A204.1 (cell line): ENCODE measurements at regions not wholly inside any gene's neighbourhood (a gene's known extent, or its start where the extent isn't known, plus 50 kb on each side); places are given as distances from the start of the nearest gene placed in this dataset.

Experiments
- FAIRE-seq: peaks from 2 replicates; lab custom pipeline; 2012; peaks lifted over from hg19 to GRCh38; lab: Jason Lieb, UNC

GRCh38 chr11:32161293-32161692 is 70.4 kb downstream of the RCN1 start:
- no peak for FAIRE-seq

- FAIRE-seq = no peak
Measured at GRCh38 chr11:32162351-32162750, 71.5 kb downstream of the RCN1 start.

- FAIRE-seq = no peak
Measured at GRCh38 chr11:32162906-32163305, 72.0 kb downstream of the RCN1 start.

GRCh38 chr11:32163557-32163956 is 72.7 kb downstream of the RCN1 start:
- no peak for FAIRE-seq

GRCh38 chr11:32164836-32165235 is 74.0 kb downstream of the RCN1 start:
- no peak for FAIRE-seq

GRCh38 chr11:32168924-32169323 is 78.0 kb downstream of the RCN1 start:
- no peak for FAIRE-seq

GRCh38 chr11:32171445-32171844 is 80.6 kb downstream of the RCN1 start:
- no peak for FAIRE-seq

- FAIRE-seq = no peak
Measured at GRCh38 chr11:32172041-32172847, 81.4 kb downstream of the RCN1 start.

- no peak for FAIRE-seq
Measured at GRCh38 chr11:32172848-32173834, 82.3 kb downstream of the RCN1 start.

GRCh38 chr11:32173977-32174376 is 83.1 kb downstream of the RCN1 start:
- no peak for FAIRE-seq

GRCh38 chr11:32176223-32176934 is 85.5 kb downstream of the RCN1 start:
- peak; percentile 83 for FAIRE-seq

GRCh38 chr11:32178692-32179091 is 87.8 kb downstream of the RCN1 start:
- FAIRE-seq = no peak

GRCh38 chr11:32183512-32183911 is 92.6 kb downstream of the RCN1 start:
- FAIRE-seq = no peak

GRCh38 chr11:32184041-32184722 is 93.3 kb downstream of the RCN1 start:
- FAIRE-seq = no peak

- no peak for FAIRE-seq
Measured at GRCh38 chr11:32184723-32185376, 94.0 kb downstream of the RCN1 start.

- no peak for FAIRE-seq
Measured at GRCh38 chr11:32186118-32186517, 95.2 kb downstream of the RCN1 start.

GRCh38 chr11:32187111-32187510 is 96.2 kb downstream of the RCN1 start:
- FAIRE-seq = no peak

GRCh38 chr11:32188785-32189184 is 97.9 kb downstream of the RCN1 start:
- no peak for FAIRE-seq

GRCh38 chr11:32196137-32196536 is 105.3 kb downstream of the RCN1 start:
- no peak for FAIRE-seq

- FAIRE-seq = no peak
Measured at GRCh38 chr11:32198053-32198452, 107.2 kb downstream of the RCN1 start.

- FAIRE-seq = no peak
Measured at GRCh38 chr11:32200136-32200847, 109.4 kb downstream of the RCN1 start.
